ENCODE measurements at regions not wholly inside any gene's neighbourhood (a gene's known extent, or its start where the extent isn't known, plus 50 kb on each side); places are given as distances from the start of the nearest gene placed in this dataset.

GRCh38 chr13:78193846-78194245, 275.2 kb upstream of the EDNRB start:
- TF ChIP-seq CTCF (IDR thresholded peaks at IDR 0.05; ENCODE audit: poor library complexity, severe bottlenecking): no peak
- no peak for TF ChIP-seq TAF1 (IDR thresholded peaks at IDR 0.05; ENCODE audit: low read depth)
- TF ChIP-seq EZH2 (IDR thresholded peaks at IDR 0.05; ENCODE audit: borderline replicate concordance, insufficient read depth, low read length, poor library complexity, severe bottlenecking): no peak
- TF ChIP-seq RAD21 (conservative IDR thresholded peaks at IDR 0.05): no peak

Data from neural cell (in vitro differentiated cells).